ENCODE measurements at regions not wholly inside any gene's neighbourhood (a gene's known extent, or its start where the extent isn't known, plus 50 kb on each side); places are given as distances from the start of the nearest gene placed in this dataset.

DNA sequence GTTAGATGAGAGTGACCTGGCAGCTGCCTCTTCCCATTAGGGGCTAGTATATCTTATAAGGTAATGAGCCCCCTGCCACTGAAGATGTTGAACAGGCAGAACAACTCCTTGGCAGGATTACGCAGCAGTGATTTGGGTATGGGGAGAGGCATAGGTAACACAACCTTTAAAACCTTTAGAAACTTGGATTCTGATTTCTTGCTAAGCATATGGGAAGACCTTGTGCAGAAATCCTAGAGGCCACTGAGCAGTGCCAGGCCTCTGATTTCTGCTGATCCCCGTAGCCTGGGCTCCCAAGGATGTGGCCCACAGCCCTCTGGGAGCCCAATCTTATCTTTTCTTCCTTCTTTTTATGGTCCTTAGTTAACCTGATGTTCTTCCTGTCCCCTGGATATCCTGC, 237.9 kb upstream of the ROPN1 start (continued):
- TF ChIP-seq TAF7 (optimal IDR thresholded peaks at IDR 0.05; ENCODE audit: borderline replicate concordance, low read depth, low read length) (no peak), CHD2 (IDR thresholded peaks at IDR 0.05; ENCODE audit: low read length) (no peak), HDAC2 (IDR thresholded peaks at IDR 0.05; ENCODE audit: borderline replicate concordance in 1 of 2, low read depth in 2 of 2, low read length in 2 of 2) (no peak), YY1 (IDR thresholded peaks at IDR 0.05; ENCODE audit: low read depth, low read length) (no peak)
- TF ChIP-seq, protein P1, sequence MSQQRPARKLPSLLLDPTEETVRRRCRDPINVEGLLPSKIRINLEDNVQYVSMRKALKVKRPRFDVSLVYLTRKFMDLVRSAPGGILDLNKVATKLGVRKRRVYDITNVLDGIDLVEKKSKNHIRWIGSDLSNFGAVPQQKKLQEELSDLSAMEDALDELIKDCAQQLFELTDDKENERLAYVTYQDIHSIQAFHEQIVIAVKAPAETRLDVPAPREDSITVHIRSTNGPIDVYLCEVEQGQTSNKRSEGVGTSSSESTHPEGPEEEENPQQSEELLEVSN (IDR thresholded peaks at IDR 0.05), result no peak
- TF ChIP-seq, protein P2, sequence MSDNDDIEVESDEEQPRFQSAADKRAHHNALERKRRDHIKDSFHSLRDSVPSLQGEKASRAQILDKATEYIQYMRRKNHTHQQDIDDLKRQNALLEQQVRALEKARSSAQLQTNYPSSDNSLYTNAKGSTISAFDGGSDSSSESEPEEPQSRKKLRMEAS (IDR thresholded peaks at IDR 0.05), result no peak
